ENCODE measurements at regions not wholly inside any gene's neighbourhood (a gene's known extent, or its start where the extent isn't known, plus 50 kb on each side); places are given as distances from the start of the nearest gene placed in this dataset.

GRCh38 chrX:7228226-7228625 lies 80.3 kb upstream of the PUDP start:
- Histone ChIP-seq H3K9me3 (no peaks in the 10 kb centered on the region), H3K27me3 (no peaks in the 10 kb centered on the region), H3K4me3 (replicated peaks in 1 of 3) (no peak overlapping the region), H3K4me1 (no peaks in the 10 kb centered on the region), H3K27ac (no peak overlapping the region), H3K36me3 (no peaks in the 10 kb centered on the region)
- intact Hi-C loops (cut with DNase I): no loop called here
- WGBS, 2 donors: 87 to 95% methylated on average over 2 of the region's 2 CpGs
- no peak for DNase-seq
- TF ChIP-seq POLR2A (IDR thresholded peaks at IDR 0.05): no peak
- TF ChIP-seq, protein P1, sequence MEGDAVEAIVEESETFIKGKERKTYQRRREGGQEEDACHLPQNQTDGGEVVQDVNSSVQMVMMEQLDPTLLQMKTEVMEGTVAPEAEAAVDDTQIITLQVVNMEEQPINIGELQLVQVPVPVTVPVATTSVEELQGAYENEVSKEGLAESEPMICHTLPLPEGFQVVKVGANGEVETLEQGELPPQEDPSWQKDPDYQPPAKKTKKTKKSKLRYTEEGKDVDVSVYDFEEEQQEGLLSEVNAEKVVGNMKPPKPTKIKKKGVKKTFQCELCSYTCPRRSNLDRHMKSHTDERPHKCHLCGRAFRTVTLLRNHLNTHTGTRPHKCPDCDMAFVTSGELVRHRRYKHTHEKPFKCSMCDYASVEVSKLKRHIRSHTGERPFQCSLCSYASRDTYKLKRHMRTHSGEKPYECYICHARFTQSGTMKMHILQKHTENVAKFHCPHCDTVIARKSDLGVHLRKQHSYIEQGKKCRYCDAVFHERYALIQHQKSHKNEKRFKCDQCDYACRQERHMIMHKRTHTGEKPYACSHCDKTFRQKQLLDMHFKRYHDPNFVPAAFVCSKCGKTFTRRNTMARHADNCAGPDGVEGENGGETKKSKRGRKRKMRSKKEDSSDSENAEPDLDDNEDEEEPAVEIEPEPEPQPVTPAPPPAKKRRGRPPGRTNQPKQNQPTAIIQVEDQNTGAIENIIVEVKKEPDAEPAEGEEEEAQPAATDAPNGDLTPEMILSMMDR (IDR thresholded peaks at IDR 0.05): no peak

- TF ChIP-seq POLR2A (IDR thresholded peaks at IDR 0.05): no peak
- TF ChIP-seq, protein P1 (IDR thresholded peaks at IDR 0.05): no peak
- H3K4me1 ChIP-seq: no peaks in the 10 kb centered on the region
- DNase-seq: no peak
- no peak overlapping the region for H3K4me3 ChIP-seq (replicated peaks in 1 of 3)
- H3K9me3 ChIP-seq: no peaks in the 10 kb centered on the region
- no peaks in the 10 kb centered on the region for H3K27me3 ChIP-seq
- H3K27ac ChIP-seq: no peak overlapping the region
- no peaks in the 10 kb centered on the region for H3K36me3 ChIP-seq
- 86 to 100% methylated on average over 1 to 2 of the region's 2 CpGs for WGBS, 2 donors
- intact Hi-C loops (cut with DNase I): no loop called here
Observed at GRCh38 chrX:7225338-7225737, 77.4 kb upstream of the PUDP start.

- WGBS, 2 donors: 90 to 95% methylated on average over 2 of the region's 2 CpGs
- Histone ChIP-seq H3K4me3 (replicated peaks in 1 of 3) (no peak overlapping the region), H3K36me3 (no peaks in the 10 kb centered on the region), H3K4me1 (no peaks in the 10 kb centered on the region), H3K9me3 (no peaks in the 10 kb centered on the region), H3K27me3 (no peaks in the 10 kb centered on the region), H3K27ac (no peak overlapping the region)
- no peak for TF ChIP-seq POLR2A (IDR thresholded peaks at IDR 0.05)
- TF ChIP-seq, protein P1 (IDR thresholded peaks at IDR 0.05): no peak
- intact Hi-C loops (cut with DNase I): no loop called here
- no peak for DNase-seq
Observed at GRCh38 chrX:7223271-7223670, 75.3 kb upstream of the PUDP start.

GRCh38 chrX:7220121-7220520 lies 72.2 kb upstream of the PUDP start:
- Histone ChIP-seq H3K9me3 (no peaks in the 10 kb centered on the region), H3K36me3 (no peaks in the 10 kb centered on the region), H3K4me1 (no peaks in the 10 kb centered on the region), H3K27me3 (no peaks in the 10 kb centered on the region), H3K27ac (no peak overlapping the region), H3K4me3 (replicated peaks in 1 of 3) (no peak overlapping the region)
- intact Hi-C loops (cut with DNase I): no loop called here
- WGBS, 2 donors: 89 to 96% methylated on average over 10 of the region's 10 CpGs
- DNase-seq: no peak
- TF ChIP-seq, protein P1 (IDR thresholded peaks at IDR 0.05): no peak
- no peak for TF ChIP-seq POLR2A (IDR thresholded peaks at IDR 0.05)

DNA sequence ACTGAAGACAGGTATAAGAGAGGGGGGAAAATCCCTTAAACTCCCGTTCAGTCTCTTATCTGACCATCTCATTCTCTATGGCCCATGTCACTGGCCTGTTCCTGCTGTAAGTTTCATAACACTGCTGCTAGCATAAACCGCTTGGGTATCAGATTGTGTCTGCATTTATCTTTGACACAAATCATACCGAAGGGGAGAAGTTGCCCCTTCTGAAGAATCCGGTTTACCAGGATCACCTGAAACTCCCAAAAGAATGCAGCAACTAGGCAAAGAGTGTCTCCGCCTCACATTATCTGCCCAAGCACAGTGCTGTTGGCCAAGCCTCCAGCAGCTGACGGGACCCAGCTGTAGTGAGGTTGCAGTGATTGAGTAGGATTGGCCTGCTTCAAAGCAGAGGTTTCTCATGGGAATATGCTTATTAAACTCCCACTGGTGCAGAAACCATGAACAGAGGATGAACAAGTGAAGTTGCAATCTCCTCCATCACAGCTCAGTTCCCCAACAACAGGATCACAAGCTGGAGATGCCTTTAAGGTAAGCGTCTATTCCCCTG lies 71.3 kb upstream of the PUDP start:
- WGBS, 2 donors: 63 to 74% methylated on average over 5 to 7 of the region's 7 CpGs
- TF ChIP-seq, protein P1 (IDR thresholded peaks at IDR 0.05): no peak
- no peak for TF ChIP-seq POLR2A (IDR thresholded peaks at IDR 0.05)
- Histone ChIP-seq H3K4me1 (no peaks in the 10 kb centered on the region), H3K36me3 (no peaks in the 10 kb centered on the region), H3K27me3 (no peaks in the 10 kb centered on the region), H3K4me3 (replicated peaks in 1 of 3) (no peak overlapping the region), H3K9me3 (no peaks in the 10 kb centered on the region), H3K27ac (no peak overlapping the region)
- no peak for DNase-seq
- intact Hi-C loops (cut with DNase I): no loop called here
